ENCODE measurements at regions not wholly inside any gene's neighbourhood (a gene's known extent, or its start where the extent isn't known, plus 50 kb on each side); places are given as distances from the start of the nearest gene placed in this dataset.

DNA sequence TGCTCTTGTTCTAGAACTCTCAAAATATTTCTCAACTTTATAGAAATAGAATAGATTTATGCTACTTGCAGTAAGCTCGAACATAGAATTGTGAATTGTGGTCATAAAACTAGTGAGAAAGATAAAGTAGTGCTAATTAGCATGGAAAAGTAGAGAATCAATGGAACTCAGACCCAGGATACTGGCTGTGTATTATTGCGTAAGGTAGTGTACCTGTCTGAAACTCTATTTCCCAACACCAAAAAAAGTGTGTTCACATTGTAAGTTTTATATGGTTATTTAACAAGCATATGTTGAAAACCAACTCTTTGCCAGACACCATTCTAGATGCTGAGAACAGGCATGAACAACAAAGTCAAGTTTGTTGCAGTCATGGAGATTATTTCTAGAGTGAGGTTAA, 720.5 kb upstream of the ATXN7L3B start:
- H3K4me1 Mint-ChIP-seq: no peaks in the 10 kb centered on the region

DNA sequence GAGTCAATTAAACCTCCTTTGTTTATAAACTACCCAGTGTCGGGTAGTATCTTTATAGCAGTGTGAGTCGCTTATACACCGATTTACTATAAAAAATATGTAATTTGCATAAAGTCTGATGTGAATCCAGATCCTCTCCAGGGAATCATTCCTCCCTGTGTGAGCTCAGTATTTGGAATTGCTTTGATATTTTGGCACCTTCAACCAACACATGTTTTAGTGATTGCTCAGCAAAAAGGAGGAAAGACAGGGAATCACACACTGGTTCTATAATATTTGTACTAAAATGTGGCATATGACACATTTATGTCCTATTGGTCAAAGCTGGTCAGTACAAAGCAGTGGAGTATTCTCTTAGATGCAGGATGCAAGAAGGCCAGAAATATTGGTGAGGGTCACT, 703.9 kb upstream of the ATXN7L3B start:
- Histone ChIP-seq H4K20me1 (ENCODE audit: control insufficient read depth, insufficient read depth, low read length, poor library complexity, severe bottlenecking) (no peaks in the 10 kb centered on the region), H3K9me3 (ENCODE audit: control extremely low read depth in 1 of 3, control insufficient read depth in 2 of 3, insufficient read depth in 1 of 3, low read length in 2 of 3) (no peaks in the 10 kb centered on the region), H3K9ac (ENCODE audit: low read length) (no peak overlapping the region), H3K27ac (ENCODE audit: low read length in 2 of 2) (no peak overlapping the region), H3K36me3 (replicated peaks in 1 of 2; ENCODE audit: control extremely low read depth in 1 of 2, control insufficient read depth in 1 of 2, extremely low read depth in 1 of 2, insufficient read depth in 2 of 2, low read length in 1 of 2) (no peaks in the 10 kb centered on the region), H3K4me1 (ENCODE audit: control insufficient read depth in 2 of 2, insufficient read depth in 2 of 2, low read length in 2 of 2) (no peaks in the 10 kb centered on the region), H3K27me3 (replicated peaks in 1 of 4; ENCODE audit: control extremely low read depth in 1 of 4, control insufficient read depth in 3 of 4, insufficient read depth in 4 of 4, low read length in 3 of 4) (no peaks in the 10 kb centered on the region), H3K79me2 (ENCODE audit: control insufficient read depth, insufficient read depth, low read length) (no peaks in the 10 kb centered on the region), H3K4me2 (replicated peaks; ENCODE audit: low read depth, low read length, poor library complexity, severe bottlenecking) (no peak overlapping the region), H3K4me3 (ENCODE audit: control extremely low read depth in 1 of 5, extremely low read depth in 1 of 5, insufficient read depth in 1 of 5, low read depth in 2 of 5, low read length in 4 of 5) (no peak overlapping the region), H2AFZ (ENCODE audit: insufficient read depth, low read depth, low read length, poor library complexity, severe bottlenecking) (no peak overlapping the region)
- ATAC-seq (ENCODE audit: low read depth): no peak
- DNase-seq: no peak
- no CpG with 5 or more reads among the region's 3 CpGs for WGBS (ENCODE audit: insufficient coverage)
- Mint-ChIP-seq H3K4me3 (no peak overlapping the region), H3K9me3 (ENCODE audit: insufficient read depth) (no peaks in the 10 kb centered on the region), H3K4me1 (no peaks in the 10 kb centered on the region), H3K27me3 (no peaks in the 10 kb centered on the region), H3K27ac (no peak overlapping the region)
- intact Hi-C loops (cut with micrococcal nuclease): no loop called here
- ChIA-PET POLR2A (no interaction called here), CTCF (no interaction called here)
- no peak for TF ChIP-seq EZH2 (IDR thresholded peaks at IDR 0.05; ENCODE audit: borderline replicate concordance, insufficient read depth, low read depth, low read length, poor library complexity, severe bottlenecking)
- TF ChIP-seq, protein P1, sequence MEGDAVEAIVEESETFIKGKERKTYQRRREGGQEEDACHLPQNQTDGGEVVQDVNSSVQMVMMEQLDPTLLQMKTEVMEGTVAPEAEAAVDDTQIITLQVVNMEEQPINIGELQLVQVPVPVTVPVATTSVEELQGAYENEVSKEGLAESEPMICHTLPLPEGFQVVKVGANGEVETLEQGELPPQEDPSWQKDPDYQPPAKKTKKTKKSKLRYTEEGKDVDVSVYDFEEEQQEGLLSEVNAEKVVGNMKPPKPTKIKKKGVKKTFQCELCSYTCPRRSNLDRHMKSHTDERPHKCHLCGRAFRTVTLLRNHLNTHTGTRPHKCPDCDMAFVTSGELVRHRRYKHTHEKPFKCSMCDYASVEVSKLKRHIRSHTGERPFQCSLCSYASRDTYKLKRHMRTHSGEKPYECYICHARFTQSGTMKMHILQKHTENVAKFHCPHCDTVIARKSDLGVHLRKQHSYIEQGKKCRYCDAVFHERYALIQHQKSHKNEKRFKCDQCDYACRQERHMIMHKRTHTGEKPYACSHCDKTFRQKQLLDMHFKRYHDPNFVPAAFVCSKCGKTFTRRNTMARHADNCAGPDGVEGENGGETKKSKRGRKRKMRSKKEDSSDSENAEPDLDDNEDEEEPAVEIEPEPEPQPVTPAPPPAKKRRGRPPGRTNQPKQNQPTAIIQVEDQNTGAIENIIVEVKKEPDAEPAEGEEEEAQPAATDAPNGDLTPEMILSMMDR (IDR thresholded peaks at IDR 0.05): no peak

More for the DNA sequence above, 720.5 kb upstream of the ATXN7L3B start:
- H3K27me3 Mint-ChIP-seq: no peaks in the 10 kb centered on the region
- ATAC-seq (ENCODE audit: low read depth) (no peak), DNase-seq (no peak)
- Histone ChIP-seq H3K36me3 (replicated peaks in 1 of 2; ENCODE audit: control extremely low read depth in 1 of 2, control insufficient read depth in 1 of 2, extremely low read depth in 1 of 2, insufficient read depth in 2 of 2, low read length in 1 of 2) (no peaks in the 10 kb centered on the region), H3K4me1 (ENCODE audit: control insufficient read depth in 2 of 2, insufficient read depth in 2 of 2, low read length in 2 of 2) (no peaks in the 10 kb centered on the region), H3K27ac (ENCODE audit: low read length in 2 of 2) (no peak overlapping the region), H3K4me2 (replicated peaks; ENCODE audit: low read depth, low read length, poor library complexity, severe bottlenecking) (no peak overlapping the region), H3K27me3 (replicated peaks in 1 of 4; ENCODE audit: control extremely low read depth in 1 of 4, control insufficient read depth in 3 of 4, insufficient read depth in 4 of 4, low read length in 3 of 4) (no peaks in the 10 kb centered on the region), H3K79me2 (ENCODE audit: control insufficient read depth, insufficient read depth, low read length) (no peaks in the 10 kb centered on the region), H2AFZ (ENCODE audit: insufficient read depth, low read depth, low read length, poor library complexity, severe bottlenecking) (no peak overlapping the region), H3K9me3 (ENCODE audit: control extremely low read depth in 1 of 3, control insufficient read depth in 2 of 3, insufficient read depth in 1 of 3, low read length in 2 of 3) (peaks cover 0 to 6% (median 0%) of the 10 kb centered on the region in 3 donors), H4K20me1 (ENCODE audit: control insufficient read depth, insufficient read depth, low read length, poor library complexity, severe bottlenecking) (no peaks in the 10 kb centered on the region), H3K9ac (ENCODE audit: low read length) (no peak overlapping the region), H3K4me3 (ENCODE audit: control extremely low read depth in 1 of 5, extremely low read depth in 1 of 5, insufficient read depth in 1 of 5, low read depth in 2 of 5, low read length in 4 of 5) (no peak overlapping the region)
- ChIA-PET CTCF (interaction anchor here (0.6 kb wide), 1 partner anchor 80 kb away, joined by 3 read pairs; no protein-coding TSS in a partner anchor), POLR2A (no interaction called here)
- no peak overlapping the region for H3K27ac Mint-ChIP-seq
- TF ChIP-seq EZH2 (IDR thresholded peaks at IDR 0.05; ENCODE audit: borderline replicate concordance, insufficient read depth, low read depth, low read length, poor library complexity, severe bottlenecking): no peak
- TF ChIP-seq, protein P1 (IDR thresholded peaks at IDR 0.05): no peak
- no CpG with 5 or more reads among the region's 2 CpGs for WGBS (ENCODE audit: insufficient coverage)
- no peaks in the 10 kb centered on the region for H3K9me3 Mint-ChIP-seq (ENCODE audit: insufficient read depth)
- intact Hi-C loops (cut with micrococcal nuclease): no loop called here
- H3K4me3 Mint-ChIP-seq: no peak overlapping the region

Data from B cell (primary cell).